HG03354 (cell line): ENCODE measurements at regions not wholly inside any gene's neighbourhood (a gene's known extent, or its start where the extent isn't known, plus 50 kb on each side); places are given as distances from the start of the nearest gene placed in this dataset.
"Not testable (repeated sequence)": the region's sequence is repeated elsewhere in the genome, so short reads cannot be mapped to it uniquely, and the experiment has no call there.

Source experiments
- ATAC-seq: cut with Tn5 transposase; IDR thresholded peaks from one replicate; pipeline ENCODE4 v1.9.1; 2021; ENCODE audit warnings: mild to moderate bottlenecking; ENCODE audit not compliant: unreplicated experiment, poor library complexity, severe bottlenecking

- no peak for ATAC-seq
Observed at GRCh38 chr1:73564294-73564693, 633.7 kb downstream of the LRRIQ3 start.

- ATAC-seq: no peak
Observed at GRCh38 chr1:73556270-73556669, 641.7 kb downstream of the LRRIQ3 start.

- no peak for ATAC-seq
Observed at GRCh38 chr1:73537400-73537799, 660.6 kb downstream of the LRRIQ3 start.

DNA sequence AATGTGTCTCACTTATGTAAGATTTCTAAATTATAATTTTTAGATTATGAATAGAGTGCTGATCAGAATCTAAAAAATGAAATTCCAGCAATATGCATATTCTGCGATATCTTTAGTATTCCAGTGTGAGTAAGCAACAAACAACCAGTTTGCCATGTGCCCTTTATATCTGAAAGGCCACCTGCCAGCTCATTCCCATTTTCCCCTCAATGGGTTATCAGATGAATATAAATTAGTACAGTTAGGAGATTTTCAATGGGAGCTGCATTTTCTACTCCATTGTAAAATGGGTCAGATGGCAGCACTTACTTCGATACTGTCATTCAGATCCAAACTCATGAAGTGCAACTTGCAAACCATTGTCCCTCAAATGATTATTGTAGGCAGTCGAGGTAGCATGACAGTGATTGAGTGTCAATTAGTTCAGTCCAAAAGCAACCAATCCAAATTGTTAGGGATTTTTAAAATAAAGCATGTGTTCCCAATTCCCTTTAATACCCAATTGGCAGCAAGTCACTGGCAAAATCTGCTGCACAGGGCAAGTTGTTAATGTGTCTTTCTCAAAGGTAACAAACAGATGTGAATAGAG, 680.3 kb downstream of the LRRIQ3 start:
- no peak for ATAC-seq

- ATAC-seq: no peak
Observed at GRCh38 chr1:73516451-73516850, 681.5 kb downstream of the LRRIQ3 start.

- no peak for ATAC-seq
Observed at GRCh38 chr1:73511038-73511437, 686.9 kb downstream of the LRRIQ3 start.

GRCh38 chr1:73500154-73500553, 697.8 kb downstream of the LRRIQ3 start:
- no peak for ATAC-seq

- no peak for ATAC-seq
Observed at GRCh38 chr1:73499671-73500070, 698.3 kb downstream of the LRRIQ3 start.

DNA sequence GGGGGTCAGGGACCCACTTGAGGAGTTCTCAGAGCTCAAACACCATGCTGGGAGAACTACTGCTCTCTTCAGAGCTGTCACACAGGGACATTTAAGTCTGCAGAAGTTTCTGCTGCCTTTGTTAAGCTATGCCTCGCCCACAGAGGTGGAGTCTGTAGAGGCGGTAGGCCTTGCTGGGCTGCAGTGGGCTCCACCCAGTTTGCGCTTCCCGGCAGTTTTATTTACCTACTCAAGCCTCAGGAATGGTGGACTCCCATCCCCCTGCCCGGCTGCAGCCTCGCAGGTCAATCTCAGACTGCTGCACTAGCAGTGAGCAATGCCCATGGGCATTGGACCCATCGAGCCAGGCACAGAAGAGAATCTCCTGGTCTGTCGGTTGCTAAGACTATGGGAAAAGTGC, 706.4 kb downstream of the LRRIQ3 start:
- no peak for ATAC-seq

- no peak for ATAC-seq
Observed at GRCh38 chr1:73475316-73475870, 722.6 kb downstream of the LRRIQ3 start.

DNA sequence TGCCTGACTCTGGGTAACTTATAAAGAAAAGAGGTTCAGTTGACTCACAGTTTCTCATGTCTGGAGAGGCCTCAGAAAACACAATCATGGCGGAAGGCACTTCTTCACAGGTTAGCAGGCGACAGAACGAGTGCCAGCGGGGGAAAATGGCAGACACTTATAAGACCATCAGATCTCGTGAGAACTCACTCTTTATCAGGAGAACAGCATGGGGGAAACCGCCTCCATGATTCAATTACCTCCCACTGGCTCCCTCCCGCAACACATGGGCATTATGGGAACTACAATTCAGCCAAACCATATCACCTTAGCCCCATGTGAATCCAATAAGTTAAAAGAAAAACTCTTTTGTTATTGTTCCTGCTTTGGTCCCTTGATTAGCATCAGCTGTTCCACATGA, 725.2 kb downstream of the LRRIQ3 start:
- ATAC-seq: no peak

- no peak for ATAC-seq
Observed at GRCh38 chr1:73467731-73468130, 730.2 kb downstream of the LRRIQ3 start.

DNA sequence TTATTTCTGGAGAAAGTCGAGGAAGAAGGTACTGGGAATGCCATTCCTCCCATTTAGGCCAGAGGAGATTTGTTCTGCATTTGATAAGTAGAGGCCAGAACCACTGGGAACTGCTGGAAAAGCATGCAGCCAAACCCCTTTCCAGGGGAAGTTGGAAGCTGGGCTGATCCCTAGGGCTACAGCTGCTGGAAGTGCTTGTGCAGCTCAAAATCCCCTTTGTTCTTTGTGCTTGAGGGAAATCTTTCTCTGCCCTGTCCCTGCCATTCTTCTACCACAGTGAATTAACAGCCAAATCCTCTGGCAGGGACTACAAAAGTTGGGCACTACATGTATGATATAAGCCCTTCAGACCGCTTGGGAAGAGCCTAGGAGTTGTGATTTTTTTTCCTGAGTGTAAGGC, 734.1 kb downstream of the LRRIQ3 start:
- ATAC-seq: no peak

DNA sequence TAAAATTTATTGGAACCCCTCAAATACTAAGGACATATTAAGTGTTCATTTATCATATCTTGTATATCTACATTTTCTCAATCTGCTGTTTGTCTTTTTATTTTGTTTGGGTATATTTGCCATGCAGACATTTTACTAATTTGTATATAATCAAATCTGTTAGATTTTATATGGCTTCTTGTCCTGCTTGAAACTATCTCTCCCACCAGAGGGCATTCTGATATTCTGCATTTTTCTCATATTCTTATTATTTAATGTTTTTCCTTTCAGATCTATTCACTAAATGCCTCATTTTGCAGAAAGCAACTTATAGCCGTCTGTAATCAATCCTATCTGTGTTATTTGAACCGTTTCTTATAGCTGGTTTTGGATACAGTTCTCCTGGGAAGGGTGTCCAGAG, 745.5 kb downstream of the LRRIQ3 start:
- no peak for ATAC-seq

DNA sequence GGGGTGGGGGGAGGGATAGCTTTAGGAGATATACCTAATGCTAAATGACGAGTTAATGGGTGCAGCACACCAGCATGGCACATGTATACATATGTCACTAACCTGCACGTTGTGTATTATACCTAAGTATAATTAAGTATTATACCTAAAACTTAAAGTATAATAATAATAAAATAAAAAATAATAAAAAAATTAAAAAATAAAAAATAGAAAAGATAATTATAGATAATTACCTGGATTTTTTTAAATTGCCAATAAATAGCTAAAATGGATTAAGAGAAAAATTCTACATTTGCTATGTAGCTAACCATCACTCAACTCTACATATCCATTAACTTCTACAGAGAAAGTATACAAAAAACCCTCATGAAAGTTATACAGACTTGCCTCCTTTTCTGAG, 747.3 kb downstream of the LRRIQ3 start:
- not testable (repeated sequence) for ATAC-seq

GRCh38 chr1:73411479-73411878, 786.5 kb downstream of the LRRIQ3 start:
- ATAC-seq: no peak

GRCh38 chr1:73401666-73402065, 796.3 kb downstream of the LRRIQ3 start:
- ATAC-seq: no peak

GRCh38 chr1:73382966-73383365, 815.0 kb downstream of the LRRIQ3 start:
- ATAC-seq: no peak

GRCh38 chr1:73366734-73367413, 831.1 kb downstream of the LRRIQ3 start:
- ATAC-seq: no peak

GRCh38 chr1:73359001-73359400, 839.0 kb downstream of the LRRIQ3 start:
- no peak for ATAC-seq

DNA sequence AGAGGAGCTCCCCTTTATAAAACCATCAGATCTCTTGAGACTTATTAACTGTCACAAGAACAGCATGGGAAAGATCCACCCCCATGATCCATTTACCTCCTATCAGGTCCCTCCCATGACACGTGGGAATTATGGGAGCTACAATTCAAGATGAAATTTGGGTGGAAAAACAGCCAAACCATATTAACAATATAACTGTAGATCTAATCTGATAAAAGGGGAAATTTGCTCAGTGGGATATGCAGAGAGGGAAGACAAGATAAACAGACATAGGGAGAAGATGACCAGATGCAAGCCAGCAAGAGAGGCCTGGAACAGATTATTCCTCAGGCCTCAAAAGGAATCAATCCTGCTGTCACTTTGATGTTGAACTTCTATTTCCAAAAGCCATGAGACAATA, 841.5 kb downstream of the LRRIQ3 start:
- no peak for ATAC-seq
